HUES6 (cell line): ENCODE measurements at regions not wholly inside any gene's neighbourhood (a gene's known extent, or its start where the extent isn't known, plus 50 kb on each side); places are given as distances from the start of the nearest gene placed in this dataset.
A peak's percentile ranks its signal among the peaks of the same experiment; 100 is the strongest.
"Not testable (repeated sequence)": the region's sequence is repeated elsewhere in the genome, so short reads cannot be mapped to it uniquely, and the experiment has no call there.

ENCODE experiments used
- H3K27ac ChIP-seq: 2 replicates; pipeline ENCODE4 v1.7.0; 2013; ENCODE audit warnings: low read depth, mild to moderate bottlenecking, low read length, inconsistent platforms
- H3K27me3 ChIP-seq: 2 replicates; pipeline ENCODE4 v1.6.1; 2013; ENCODE audit warnings: low read length; ENCODE audit not compliant: control insufficient read depth, insufficient read depth
- H3K36me3 ChIP-seq: 2 replicates; pipeline ENCODE4 v1.6.1; 2013; ENCODE audit warnings: low read length; ENCODE audit not compliant: control insufficient read depth, insufficient read depth
- H3K4me1 ChIP-seq: 2 replicates; pipeline ENCODE4 v1.6.1; 2013; ENCODE audit warnings: low read length; ENCODE audit not compliant: control insufficient read depth, insufficient read depth
- H3K4me3 ChIP-seq: 2 replicates; pipeline ENCODE4 v1.5.1; 2013; ENCODE audit warnings: low read depth, low read length
- H3K9ac ChIP-seq: one replicate; pipeline ENCODE4 v1.6.1; 2013; ENCODE audit warnings: mild to moderate bottlenecking, low read length
- H3K9me3 ChIP-seq: 2 replicates; pipeline ENCODE4 v1.6.1; 2013; ENCODE audit warnings: low read depth, low read length; ENCODE audit not compliant: control insufficient read depth, insufficient read depth

DNA sequence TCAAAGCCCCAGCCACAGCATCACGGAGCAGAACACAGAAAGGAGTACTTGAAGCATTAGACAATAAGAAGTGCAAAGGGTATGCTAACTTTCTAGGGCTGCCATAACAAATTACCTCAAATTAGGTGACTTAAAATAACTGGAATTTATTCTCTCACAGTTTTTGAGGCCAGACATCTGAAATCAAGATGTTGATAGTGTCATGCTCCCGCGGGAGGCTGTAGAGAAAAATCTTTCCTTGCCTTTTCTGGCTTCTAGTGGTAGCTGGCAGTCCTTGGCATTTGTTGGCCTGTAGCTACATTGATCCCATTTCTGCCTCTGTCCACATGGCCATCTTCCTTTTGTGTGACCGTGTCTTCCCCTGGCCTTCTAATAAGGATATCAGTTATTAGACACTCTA, 51.9 kb upstream of the SPDL1 start:
- Histone ChIP-seq H3K36me3 (no peaks in the 10 kb centered on the region), H3K4me3 (no peak overlapping the region), H3K27ac (no peak overlapping the region), H3K4me1 (no peaks in the 10 kb centered on the region), H3K9ac (no peak overlapping the region), H3K27me3 (no peaks in the 10 kb centered on the region; the same call in 1 of the 2 replicates), H3K9me3 (no peaks in the 10 kb centered on the region)

GRCh38 chr5:169527863-169528262, 55.7 kb upstream of the SPDL1 start:
- Histone ChIP-seq H3K27ac (no peak overlapping the region), H3K9me3 (no peaks in the 10 kb centered on the region), H3K9ac (no peak overlapping the region), H3K27me3 (no peaks in the 10 kb centered on the region), H3K4me1 (no peaks in the 10 kb centered on the region), H3K4me3 (no peak overlapping the region), H3K36me3 (no peaks in the 10 kb centered on the region)

GRCh38 chr5:169527066-169527465, 56.5 kb upstream of the SPDL1 start:
- no peaks in the 10 kb centered on the region for H3K27me3 ChIP-seq
- no peaks in the 10 kb centered on the region for H3K9me3 ChIP-seq
- no peak overlapping the region for H3K27ac ChIP-seq
- no peaks in the 10 kb centered on the region for H3K36me3 ChIP-seq
- H3K4me3 ChIP-seq: no peak overlapping the region
- no peaks in the 10 kb centered on the region for H3K4me1 ChIP-seq
- no peak overlapping the region for H3K9ac ChIP-seq

GRCh38 chr5:169522851-169523250, 60.7 kb upstream of the SPDL1 start:
- no peak overlapping the region for H3K9ac ChIP-seq
- H3K4me3 ChIP-seq: no peak overlapping the region
- no peaks in the 10 kb centered on the region for H3K9me3 ChIP-seq
- no peak overlapping the region for H3K27ac ChIP-seq
- no peaks in the 10 kb centered on the region for H3K4me1 ChIP-seq
- no peaks in the 10 kb centered on the region for H3K27me3 ChIP-seq
- H3K36me3 ChIP-seq: no peaks in the 10 kb centered on the region

- H3K36me3 ChIP-seq: no peaks in the 10 kb centered on the region
- H3K27me3 ChIP-seq: no peaks in the 10 kb centered on the region
- no peaks in the 10 kb centered on the region for H3K4me1 ChIP-seq
- H3K9ac ChIP-seq: no peak overlapping the region
- no peak overlapping the region for H3K27ac ChIP-seq
- H3K4me3 ChIP-seq: no peak overlapping the region
- H3K9me3 ChIP-seq: no peaks in the 10 kb centered on the region
Observed at GRCh38 chr5:169521366-169521983, 62.1 kb upstream of the SPDL1 start.

GRCh38 chr5:169519358-169519757, 64.2 kb upstream of the SPDL1 start:
- no peaks in the 10 kb centered on the region for H3K27me3 ChIP-seq
- no peaks in the 10 kb centered on the region for H3K36me3 ChIP-seq
- no peaks in the 10 kb centered on the region for H3K9me3 ChIP-seq
- H3K9ac ChIP-seq: no peak overlapping the region
- no peak overlapping the region for H3K4me3 ChIP-seq
- H3K27ac ChIP-seq: no peak overlapping the region
- no peaks in the 10 kb centered on the region for H3K4me1 ChIP-seq

- not testable (repeated sequence) for H3K27me3 ChIP-seq
Observed at GRCh38 chr5:169518779-169519178, 64.8 kb upstream of the SPDL1 start.

DNA sequence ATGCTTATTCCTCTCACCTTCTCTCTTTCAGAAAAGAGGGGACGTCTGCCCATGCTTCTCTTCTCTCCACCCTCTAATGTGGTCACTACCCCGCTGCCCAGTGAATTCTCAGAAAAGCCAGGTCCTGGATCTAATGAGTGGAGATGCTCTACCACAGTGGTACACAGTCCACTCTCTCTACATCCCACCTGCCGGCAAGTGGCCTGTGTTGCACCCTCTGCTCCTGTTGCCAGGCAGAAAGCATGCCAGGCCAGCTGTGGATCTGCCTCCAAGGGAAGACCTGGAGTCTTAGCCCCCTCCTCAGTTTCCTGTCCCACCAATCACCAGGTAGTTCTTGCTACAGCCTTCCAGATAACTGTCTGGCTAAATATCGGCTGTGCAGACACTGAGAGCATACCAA, 71.2 kb upstream of the SPDL1 start:
- Histone ChIP-seq H3K4me3 (no peak overlapping the region), H3K27me3 (peaks cover 7% of the 10 kb centered on the region; the same call in 1 of the 2 replicates), H3K4me1 (no peaks in the 10 kb centered on the region), H3K36me3 (no peaks in the 10 kb centered on the region), H3K9me3 (no peaks in the 10 kb centered on the region), H3K9ac (no peak overlapping the region), H3K27ac (no peak overlapping the region)

More at GRCh38 chr5:169518779-169519178, 64.8 kb upstream of the SPDL1 start:
- H3K27ac ChIP-seq, H3K9me3 ChIP-seq, H3K36me3 ChIP-seq, H3K4me3 ChIP-seq, H3K9ac ChIP-seq, H3K4me1 ChIP-seq: not testable (repeated sequence)

GRCh38 chr5:169511708-169512107, 71.9 kb upstream of the SPDL1 start:
- Histone ChIP-seq H3K9me3 (no peaks in the 10 kb centered on the region), H3K4me1 (no peaks in the 10 kb centered on the region), H3K27ac (no peak overlapping the region), H3K36me3 (no peaks in the 10 kb centered on the region), H3K4me3 (no peak overlapping the region), H3K27me3 (peaks cover 7% of the 10 kb centered on the region; the same call in 1 of the 2 replicates), H3K9ac (no peak overlapping the region)

DNA sequence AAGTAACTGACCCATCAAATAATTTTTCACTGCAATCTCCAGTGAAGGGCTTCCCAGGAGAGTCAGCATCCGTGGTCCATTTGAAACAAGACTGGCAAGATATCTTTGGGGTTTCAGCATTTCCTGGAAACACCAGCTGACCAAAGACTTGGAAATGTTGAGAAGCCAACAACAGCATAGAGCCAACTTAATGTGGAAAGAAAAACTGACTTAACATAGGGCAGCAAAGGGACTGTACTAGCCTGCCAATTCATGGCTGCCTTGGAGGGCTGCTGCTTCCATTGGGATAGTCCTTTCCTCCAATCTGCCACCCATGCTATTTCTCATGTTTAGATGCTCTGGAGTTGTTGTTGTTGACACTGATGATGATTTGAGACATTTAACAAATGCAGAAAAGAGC, 76.5 kb upstream of the SPDL1 start:
- H3K9ac ChIP-seq: no peak overlapping the region
- H3K9me3 ChIP-seq: no peaks in the 10 kb centered on the region
- peaks cover 2% of the 10 kb centered on the region; the same call in 1 of the 2 replicates for H3K4me1 ChIP-seq
- H3K27ac ChIP-seq: no peak overlapping the region
- no peak overlapping the region for H3K4me3 ChIP-seq
- no peaks in the 10 kb centered on the region for H3K36me3 ChIP-seq
- no peaks in the 10 kb centered on the region; the same call in 1 of the 2 replicates for H3K27me3 ChIP-seq

DNA sequence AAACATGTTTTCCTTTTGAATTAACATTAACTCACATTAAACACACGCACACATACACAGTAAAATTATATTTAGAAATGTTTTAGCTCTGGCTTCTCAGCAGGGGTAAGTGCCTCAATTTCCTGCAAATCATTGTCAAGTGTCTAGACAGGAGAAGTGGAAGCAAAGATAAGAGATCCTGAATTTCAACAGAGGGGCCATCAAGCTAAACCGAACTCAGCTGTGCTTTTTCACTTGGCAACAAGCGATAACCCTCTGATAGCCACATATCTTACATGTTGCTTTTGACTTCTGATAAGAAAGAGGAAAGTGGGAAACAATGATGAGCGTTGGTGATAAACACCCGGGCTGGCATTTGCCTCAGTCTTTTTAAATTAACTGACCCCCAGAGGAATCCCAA, 79.7 kb upstream of the SPDL1 start:
- Histone ChIP-seq H3K9ac (no peak overlapping the region), H3K4me1 (peaks cover 2% of the 10 kb centered on the region; the same call in 1 of the 2 replicates), H3K4me3 (no peak overlapping the region), H3K9me3 (no peaks in the 10 kb centered on the region), H3K27ac (peak overlapping the region; percentile 57; the same call in 1 of the 2 replicates), H3K27me3 (no peaks in the 10 kb centered on the region; the same call in 1 of the 2 replicates), H3K36me3 (no peaks in the 10 kb centered on the region)
